NT2/D1 (cell line): ENCODE measurements at regions not wholly inside any gene's neighbourhood (a gene's known extent, or its start where the extent isn't known, plus 50 kb on each side); places are given as distances from the start of the nearest gene placed in this dataset.

Source experiments
- SUZ12 ChIP-seq: IDR thresholded peaks from 2 replicates; pipeline ENCODE4 v1.6.1; 2011; ENCODE audit not compliant: insufficient read length, insufficient read depth; ENCODE audit errors: extremely low read depth
- YY1 ChIP-seq: IDR thresholded peaks from 2 replicates; pipeline ENCODE4 v1.6.1; 2011; ENCODE audit not compliant: insufficient read length, insufficient read depth
- ZNF274 ChIP-seq: IDR thresholded peaks from 2 replicates; pipeline ENCODE4 v1.6.1; 2011; ENCODE audit warnings: mild to moderate bottlenecking, low read depth, low read length

- TF ChIP-seq YY1, result no peak
- TF ChIP-seq ZNF274, result no peak
- TF ChIP-seq SUZ12, result no peak
Measured at GRCh38 chr4:152102436-152103000, 341.7 kb upstream of the GATB start.
